Activated naive CD4-positive, alpha-beta T cell treated with anti-CD3 and anti-CD28 coated beads, Interleukin-2, amount 50 U/mL, for 16 hours (primary cell): ENCODE measurements at regions not wholly inside any gene's neighbourhood (a gene's known extent, or its start where the extent isn't known, plus 50 kb on each side); places are given as distances from the start of the nearest gene placed in this dataset.
"Not testable (repeated sequence)": the region's sequence is repeated elsewhere in the genome, so short reads cannot be mapped to it uniquely, and the experiment has no call there.

ENCODE experiments used
- DNase-seq: peaks from one replicate; pipeline ENCODE4 v3.0.0-alpha.2; 2020

- not testable (repeated sequence) for DNase-seq
These were observed 201.8 kb upstream of the IRF2BP2 start for GRCh38 chr1:234811824-234812223.

GRCh38 chr1:234810726-234811125 lies 200.7 kb upstream of the IRF2BP2 start:
- DNase-seq, result not testable (repeated sequence)

GRCh38 chr1:234809854-234810245 lies 199.9 kb upstream of the IRF2BP2 start:
- DNase-seq, result not testable (repeated sequence)

- not testable (repeated sequence) for DNase-seq
These were observed 199.2 kb upstream of the IRF2BP2 start for GRCh38 chr1:234808943-234809853.

DNA sequence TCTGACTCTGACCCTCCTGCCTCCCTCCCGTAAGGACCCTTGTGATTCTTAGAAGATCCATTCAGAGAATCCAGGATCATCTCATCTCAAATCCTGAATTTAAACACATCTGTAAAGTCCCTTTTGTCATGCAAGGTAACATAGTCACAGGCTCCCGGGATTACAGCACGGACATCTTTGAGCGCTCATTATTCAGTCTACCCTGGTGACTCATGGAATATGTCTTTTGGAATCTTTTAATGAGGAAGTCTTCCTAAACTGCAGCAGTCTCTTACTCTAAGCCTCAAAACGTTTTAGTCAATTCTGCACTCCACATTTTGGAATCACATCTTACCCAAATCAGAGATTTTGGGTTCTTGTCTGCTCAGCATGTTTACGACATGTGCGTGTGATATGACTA lies 198.5 kb upstream of the IRF2BP2 start:
- DNase-seq, result not testable (repeated sequence)

- DNase-seq, result not testable (repeated sequence)
These were observed 197.7 kb upstream of the IRF2BP2 start for GRCh38 chr1:234807705-234808104.

DNA sequence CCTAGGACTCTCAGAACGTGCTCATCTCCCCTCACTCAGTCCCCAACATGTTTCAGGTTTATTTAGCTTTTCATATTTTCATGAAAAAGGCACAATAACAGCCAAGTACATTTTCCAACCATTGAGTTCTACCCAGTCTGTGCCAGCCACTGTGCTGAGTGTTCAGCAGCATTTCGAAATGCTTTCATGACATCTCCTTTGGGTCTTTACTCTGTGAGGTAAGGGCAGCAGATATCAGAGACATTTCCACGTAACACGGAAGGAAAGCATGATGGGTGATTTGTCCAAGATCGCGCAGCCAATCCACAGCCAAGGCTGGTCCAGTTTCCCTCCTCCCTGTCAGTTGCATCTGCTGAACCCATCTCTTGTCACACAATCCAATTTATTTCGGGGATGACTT lies 192.6 kb upstream of the IRF2BP2 start:
- DNase-seq, result not testable (repeated sequence)

- not testable (repeated sequence) for DNase-seq
These were observed 191.7 kb upstream of the IRF2BP2 start for GRCh38 chr1:234801636-234802035.

DNA sequence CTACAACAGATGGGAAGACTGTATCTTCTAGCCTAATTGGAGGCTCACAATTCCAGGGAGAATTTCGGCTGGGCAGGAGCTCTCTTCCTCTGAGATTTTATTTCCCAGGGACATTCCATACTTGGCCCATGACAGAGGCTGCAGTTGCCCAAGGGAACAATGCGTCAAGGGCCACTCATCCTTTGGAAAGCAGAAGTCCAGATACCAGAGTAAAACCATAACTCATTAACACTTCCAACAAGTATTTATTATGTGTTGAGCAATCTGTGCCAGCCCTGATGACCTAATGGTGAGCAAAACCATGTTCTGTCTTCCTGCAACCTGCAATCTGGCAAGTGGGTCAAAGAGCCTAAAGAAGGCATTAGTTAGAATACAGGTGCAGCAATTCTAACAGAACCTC lies 191.2 kb upstream of the IRF2BP2 start:
- DNase-seq, result not testable (repeated sequence)

DNA sequence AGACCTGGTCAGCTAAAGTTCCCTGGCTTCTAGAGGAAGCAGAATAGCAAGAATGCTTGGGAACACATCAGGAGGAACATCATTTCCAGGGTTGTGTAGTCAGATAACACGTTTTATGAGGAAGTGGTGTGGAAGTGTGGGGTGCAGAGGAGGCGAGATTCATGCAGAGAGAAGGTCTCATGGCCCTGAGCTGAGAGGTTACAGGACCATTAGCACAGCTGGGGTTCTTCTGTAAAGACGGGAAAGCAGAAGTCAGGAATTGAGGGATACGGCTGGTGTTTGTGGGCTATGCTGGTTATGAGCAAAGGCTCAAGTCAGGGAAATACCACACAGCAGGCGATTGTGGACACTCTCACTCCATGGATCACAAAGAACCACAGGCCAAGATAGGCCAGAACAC lies 190.6 kb upstream of the IRF2BP2 start:
- not testable (repeated sequence) for DNase-seq

DNA sequence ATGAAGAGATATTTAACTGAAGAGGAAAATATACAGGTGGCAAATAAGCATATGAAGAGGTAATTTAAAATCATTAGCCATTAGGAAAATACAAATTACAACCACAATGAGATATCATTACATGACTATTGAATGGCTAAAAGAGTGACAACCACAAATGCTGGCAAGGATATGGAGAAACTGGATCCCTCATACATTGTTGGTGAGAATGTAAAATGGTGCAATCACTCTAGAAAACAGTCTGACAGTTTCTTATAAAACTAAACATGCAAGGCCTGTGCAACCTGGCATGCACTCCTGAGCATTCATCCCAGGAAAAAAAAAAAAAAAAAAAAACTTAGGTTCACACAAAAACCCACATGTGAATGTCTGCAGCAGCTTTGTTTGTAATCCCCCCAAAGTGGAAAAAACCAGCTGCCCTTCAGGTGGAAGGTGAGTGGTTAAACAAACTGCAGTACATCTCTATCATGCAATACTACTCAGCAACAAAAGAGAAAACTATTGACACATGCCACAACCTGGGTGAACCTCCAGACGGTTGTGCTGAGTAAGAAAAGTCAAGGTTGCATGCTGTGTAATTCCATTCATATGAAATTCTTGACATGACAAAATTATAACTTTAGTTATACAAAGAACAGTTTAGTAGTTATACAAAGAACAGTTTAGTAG lies 189.2 kb upstream of the IRF2BP2 start:
- not testable (repeated sequence) for DNase-seq

DNA sequence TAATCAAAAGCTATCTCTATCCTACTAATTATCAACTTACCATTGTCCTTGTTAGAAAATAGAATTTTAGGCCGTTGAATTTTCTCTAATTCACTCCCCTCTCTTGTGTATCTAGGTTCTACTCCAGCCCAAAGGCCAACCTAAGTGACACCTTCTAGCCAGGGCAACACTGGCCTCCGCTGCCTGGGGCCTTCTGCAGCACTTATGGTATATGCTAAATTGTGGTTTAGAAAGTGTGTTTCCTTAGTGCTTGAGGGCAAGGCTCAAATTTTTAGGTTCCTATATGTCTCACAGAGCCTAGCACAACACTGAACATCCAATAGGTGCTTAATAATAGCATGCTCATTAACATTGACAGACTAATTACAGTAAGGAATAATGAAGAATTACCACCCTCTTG lies 187.2 kb upstream of the IRF2BP2 start:
- DNase-seq, result not testable (repeated sequence)

- not testable (repeated sequence) for DNase-seq
These were observed 186.4 kb upstream of the IRF2BP2 start for GRCh38 chr1:234796438-234796792.

GRCh38 chr1:234795711-234796437 lies 185.9 kb upstream of the IRF2BP2 start:
- not testable (repeated sequence) for DNase-seq

DNA sequence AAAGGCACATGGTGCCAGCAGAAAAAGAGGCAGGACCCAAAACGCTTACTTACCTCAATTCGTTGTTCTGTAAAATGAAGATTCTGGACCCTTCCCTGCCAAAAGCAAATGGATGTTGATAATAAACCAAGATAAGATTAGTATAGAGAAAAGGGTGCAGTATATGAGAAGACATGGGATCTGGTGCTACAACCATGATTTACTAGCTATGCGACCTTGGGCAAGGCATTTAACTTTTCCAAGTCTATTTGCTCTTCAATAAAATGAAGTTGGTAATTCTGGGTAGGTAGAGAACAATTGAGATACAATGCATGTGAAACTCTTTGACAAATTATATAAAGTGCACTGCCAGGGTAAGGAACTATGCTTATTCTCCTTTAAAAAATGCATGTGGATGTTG lies 185.0 kb upstream of the IRF2BP2 start:
- DNase-seq, result not testable (repeated sequence)

GRCh38 chr1:234794452-234794851 lies 184.5 kb upstream of the IRF2BP2 start:
- DNase-seq, result not testable (repeated sequence)

DNA sequence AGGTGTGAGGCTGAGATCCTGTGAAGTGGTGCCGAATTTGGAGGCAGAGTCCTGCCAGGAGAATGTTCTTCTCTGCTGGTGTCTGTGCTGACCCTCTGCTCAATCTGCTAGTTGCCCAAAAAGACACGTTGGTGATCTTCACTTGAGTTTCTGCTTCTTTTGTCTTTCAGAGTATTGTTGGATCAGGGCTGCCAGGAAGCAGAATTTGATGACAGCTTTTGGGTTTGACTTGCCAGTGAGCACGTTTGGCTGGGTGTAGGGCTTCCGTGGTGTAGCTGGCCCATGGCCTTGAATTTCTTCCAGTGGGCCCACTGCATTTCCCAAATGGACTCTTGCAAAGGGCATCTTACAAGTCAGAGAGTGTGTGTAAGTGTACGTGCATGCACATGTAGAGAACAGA lies 183.9 kb upstream of the IRF2BP2 start:
- not testable (repeated sequence) for DNase-seq

GRCh38 chr1:234792221-234792864 lies 182.4 kb upstream of the IRF2BP2 start:
- not testable (repeated sequence) for DNase-seq

- DNase-seq, result not testable (repeated sequence)
These were observed 181.6 kb upstream of the IRF2BP2 start for GRCh38 chr1:234791615-234792014.

DNA sequence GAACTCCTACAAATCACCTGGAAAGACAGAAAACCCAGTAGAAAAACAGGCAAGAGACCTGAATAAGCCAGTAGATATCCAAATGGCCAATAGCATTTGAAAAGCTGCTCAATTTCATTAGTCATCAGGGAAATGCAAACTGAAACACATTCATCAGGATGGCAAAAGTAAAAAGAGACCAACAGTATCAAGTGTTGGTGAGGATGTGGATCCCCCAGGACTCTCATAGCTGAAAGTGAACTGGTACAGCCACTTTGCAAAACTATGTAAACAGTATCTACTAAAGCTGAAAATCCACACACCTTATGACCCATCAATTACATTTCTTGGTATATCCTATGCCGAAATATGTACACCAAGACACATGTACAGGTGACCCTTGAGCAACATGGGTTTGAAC lies 180.4 kb upstream of the IRF2BP2 start:
- not testable (repeated sequence) for DNase-seq

DNA sequence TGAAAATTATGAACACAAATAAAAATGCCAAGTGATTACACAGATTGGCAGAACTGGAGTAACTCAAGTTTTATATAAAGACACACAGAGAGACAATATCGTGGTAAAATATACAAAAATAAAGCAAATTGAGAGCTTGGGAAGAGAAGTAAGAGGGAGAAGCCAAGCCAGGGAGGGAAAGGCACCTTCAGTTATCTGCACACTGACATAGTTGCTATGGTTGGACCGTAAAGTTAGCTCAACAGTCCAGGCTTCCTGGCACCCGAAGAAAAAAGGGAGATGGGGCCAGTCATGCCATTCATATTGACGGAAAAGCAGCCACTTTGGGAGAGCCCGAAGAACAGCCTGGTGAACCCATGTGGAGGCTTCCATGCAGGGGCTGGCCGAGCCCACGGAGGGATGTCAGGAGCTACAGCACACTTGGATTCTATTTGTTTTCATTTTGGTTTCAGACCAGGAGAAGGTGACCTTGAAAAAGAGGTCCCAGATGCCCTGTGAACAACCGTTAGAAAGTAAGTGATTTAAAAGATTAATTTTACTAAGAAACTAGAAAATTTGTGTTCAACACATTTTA lies 177.1 kb upstream of the IRF2BP2 start:
- DNase-seq, result not testable (repeated sequence)

GRCh38 chr1:234785922-234786321 lies 175.9 kb upstream of the IRF2BP2 start:
- not testable (repeated sequence) for DNase-seq
